HCT116 (cell line): ENCODE measurements at regions not wholly inside any gene's neighbourhood (a gene's known extent, or its start where the extent isn't known, plus 50 kb on each side); places are given as distances from the start of the nearest gene placed in this dataset.

Experiments
- ATAC-seq: fragments of 200-7000 bp; cut with Tn5 transposase; 2 replicates; pipeline ENCODE4 v1.9.1; 2020; ENCODE audit warnings: mild to moderate bottlenecking, moderate library complexity
- BruUV-seq: library from RNA; stranded (reverse); fragments of 400-500 nt; replicated peaks from 2 replicates; lab custom pipeline; 2021; lab: Mats Ljungman, UMichigan
- CTCF ChIA-PET: fragments of 300-600 bp; sonication (Branson Sonifier 250); formaldehyde crosslinking; loops from one replicate; lab custom pipeline; 2021; ENCODE audit warnings: antibody characterized with exemption; lab: Charles Lee
- POLR2A ChIA-PET: fragments of 300-600, 350-600 bp; sonication (Branson Sonifier 250); formaldehyde crosslinking; loops from one replicate; lab custom pipeline; 2021; ENCODE audit warnings: antibody characterized with exemption; lab: Charles Lee
- RAD21 ChIA-PET, 2 experiments: fragments of 300-600 bp; sonication (Branson Sonifier 250); formaldehyde crosslinking; loops; one replicate each; lab custom pipeline; 2023; ENCODE audit warnings: low total read pairs in 2 of 2; ENCODE audit not compliant: uncharacterized antibody in 2 of 2, unreplicated experiment in 2 of 2, low non-redundant PET in 1 of 2; lab: Charles Lee
- DNase-seq: peaks from one replicate; pipeline ENCODE4 v3.0.0-alpha.2; 2010; ENCODE audit warnings: low read depth, low spot score
- H2AFZ ChIP-seq: fragments of 200-600 bp; shearing (Covaris generic), sonication (generic); 2 replicates; pipeline ENCODE4 v1.6.1; 2017; ENCODE audit warnings: low read depth, mixed run types, mixed read lengths, antibody characterized with exemption, low read length; ENCODE audit not compliant: poor library complexity, severe bottlenecking
- H3K27ac ChIP-seq: 2 replicates; pipeline ENCODE4 v1.5.1; 2012; ENCODE audit warnings: low read depth, low read length
- H3K27me3 ChIP-seq: fragments of 200-600 bp; sonication (generic); 2 replicates; pipeline ENCODE4 v1.6.1; 2016; ENCODE audit warnings: mixed run types, low read length, mixed read lengths; ENCODE audit not compliant: insufficient read depth
- H3K36me3 ChIP-seq, 2 experiments: fragments of 200-500 bp in 1 of 2; fragments of 200-600 bp in 1 of 2; sonication (Bioruptor generic) in 1 of 2; sonication (generic) in 1 of 2; 2 replicates each; pipeline versions ENCODE4 v1.5.1 to v1.6.1; 2014 to 2016; ENCODE audit warnings: low read length in 2 of 2, inconsistent platforms in 1 of 2, mixed read lengths in 1 of 2, mixed run types in 1 of 2; ENCODE audit not compliant: insufficient read depth in 2 of 2, control insufficient read depth in 1 of 2
- H3K4me1 ChIP-seq, 2 experiments: fragments of 200-600 bp in 1 of 2; sonication (generic) in 1 of 2; 2 replicates each; pipeline versions ENCODE4 v1.5.1 to v1.6.1; 2012 to 2017; ENCODE audit warnings: low read length in 2 of 2, inconsistent platforms in 1 of 2, mild to moderate bottlenecking in 1 of 2, mixed read lengths in 1 of 2, mixed run types in 1 of 2, moderate library complexity in 1 of 2; ENCODE audit not compliant: insufficient read depth in 2 of 2, control insufficient read depth in 1 of 2
- H3K4me2 ChIP-seq: fragments of 200-600 bp; sonication (generic); 2 replicates; pipeline ENCODE4 v1.6.1; 2017; ENCODE audit warnings: mixed run types, low read length, mixed read lengths
- H3K4me3 ChIP-seq, 2 experiments: fragments of 200-600 bp in 1 of 2; sonication (generic) in 1 of 2; replicated peaks in 1 of 2; 2 replicates each; pipeline ENCODE4 v1.5.1; 2011 to 2016; ENCODE audit warnings: low read length in 2 of 2, control low read depth in 1 of 2, low read depth in 1 of 2, mild to moderate bottlenecking in 1 of 2, mixed read lengths in 1 of 2, mixed run types in 1 of 2
- H3K79me2 ChIP-seq: fragments of 200-600 bp; sonication (generic); 2 replicates; pipeline ENCODE4 v1.6.1; 2017; ENCODE audit warnings: mild to moderate bottlenecking, mixed run types, low read length, moderate library complexity, mixed read lengths; ENCODE audit not compliant: insufficient read depth
- H3K9ac ChIP-seq: fragments of 200-600 bp; sonication (generic); 2 replicates; pipeline ENCODE4 v1.6.1; 2016; ENCODE audit warnings: low read length, mixed read lengths
- H3K9me2 ChIP-seq: fragments of 200-600 bp; sonication (generic), shearing (Covaris generic); 2 replicates; pipeline ENCODE4 v1.6.1; 2017; ENCODE audit warnings: mixed run types, mild to moderate bottlenecking, moderate library complexity; ENCODE audit not compliant: insufficient read depth
- H3K9me3 ChIP-seq, 2 experiments: fragments of 200-500 bp in 1 of 2; fragments of 200-600 bp in 1 of 2; sonication (Bioruptor generic) in 1 of 2; sonication (generic) in 1 of 2; 2 replicates each; pipeline ENCODE4 v1.6.1; 2014 to 2017; ENCODE audit warnings: low read length in 2 of 2, mixed read lengths in 2 of 2, inconsistent platforms in 1 of 2, low read depth in 1 of 2, mild to moderate bottlenecking in 1 of 2, mixed run types in 1 of 2, moderate library complexity in 1 of 2; ENCODE audit not compliant: control insufficient read depth in 1 of 2, insufficient read depth in 1 of 2
- H4K20me1 ChIP-seq: fragments of 200-600 bp; sonication (generic), shearing (Covaris generic); 2 replicates; pipeline ENCODE4 v1.6.1; 2017; ENCODE audit warnings: mixed run types, mild to moderate bottlenecking, moderate library complexity; ENCODE audit not compliant: insufficient read depth
- EGR1 ChIP-seq: IDR thresholded peaks from 2 replicates; pipeline ENCODE4 v1.6.1; 2012; ENCODE audit warnings: low read depth
- ELF1 ChIP-seq: IDR thresholded peaks from 2 replicates; pipeline ENCODE4 v1.6.1; 2012; ENCODE audit warnings: low read depth, borderline replicate concordance
- EZH2phosphoT487 ChIP-seq: fragments of 200-600 bp; IDR thresholded peaks from 2 replicates; pipeline ENCODE4 v1.6.1; 2018; ENCODE audit warnings: antibody characterized with exemption, borderline replicate concordance
- FOSL1 ChIP-seq: IDR thresholded peaks from 2 replicates; pipeline ENCODE4 v1.6.1; 2012; ENCODE audit warnings: low read depth
- POLR2A ChIP-seq: IDR thresholded peaks from 2 replicates; pipeline ENCODE4 v1.7.0; 2011; ENCODE audit warnings: borderline replicate concordance; ENCODE audit not compliant: insufficient read depth, insufficient read length; ENCODE audit errors: extremely low read depth
- POLR2AphosphoS5 ChIP-seq: IDR thresholded peaks from 2 replicates; pipeline ENCODE4 v1.6.1; 2011; ENCODE audit warnings: mild to moderate bottlenecking, low read depth, low read length, moderate library complexity
- REST ChIP-seq: IDR thresholded peaks from 2 replicates; pipeline ENCODE4 v1.6.1; 2012; ENCODE audit warnings: low read depth
- SP1 ChIP-seq: IDR thresholded peaks from 2 replicates; pipeline ENCODE4 v1.6.1; 2012; ENCODE audit warnings: low read depth
- TCF7L2 ChIP-seq: IDR thresholded peaks from 2 replicates; pipeline ENCODE4 v1.7.0; 2011; ENCODE audit warnings: borderline replicate concordance, inconsistent platforms; ENCODE audit not compliant: insufficient read depth, insufficient read length; ENCODE audit errors: extremely low read depth
- ZNF274 ChIP-seq: fragments of 200-500 bp; sonication (Bioruptor generic); IDR thresholded peaks from 2 replicates; pipeline ENCODE4 v1.6.1; 2014; ENCODE audit warnings: mild to moderate bottlenecking, low read depth, low read length, inconsistent platforms
- intact Hi-C: fragments of 100-400 bp; cut with micrococcal nuclease; formaldehyde crosslinking; loops from 2 replicates; pipeline ENCODE4 v1.10.0; 2022
- TF ChIP-seq, protein P1 (sequence below), 3 experiments: fragments of 200-600 bp in 1 of 3; sonication (generic) in 1 of 3; IDR thresholded peaks in 2 of 3; conservative IDR thresholded peaks in 1 of 3; 2 replicates each; pipeline ENCODE4 v1.5.1; 2012 to 2017; ENCODE audit warnings: low read depth in 2 of 3, low read length in 2 of 3, antibody characterized with exemption in 1 of 3, borderline replicate concordance in 1 of 3, control low read depth in 1 of 3, mild to moderate bottlenecking in 1 of 3, mixed read lengths in 1 of 3, mixed run types in 1 of 3, moderate library complexity in 1 of 3; ENCODE audit not compliant: insufficient read depth in 1 of 3

GRCh38 chr2:118295592-118296390, 207.5 kb downstream of the INSIG2 start:
- Histone ChIP-seq H3K36me3 (no peaks in the 10 kb centered on the region), H3K27me3 (no peaks in the 10 kb centered on the region), H3K9me2 (no peaks in the 10 kb centered on the region), H4K20me1 (no peaks in the 10 kb centered on the region), H3K4me1 (no peaks in the 10 kb centered on the region), H3K9me3 (no peaks in the 10 kb centered on the region), H3K4me3 (no peak overlapping the region), H3K79me2 (no peaks in the 10 kb centered on the region), H3K27ac (no peak overlapping the region), H3K9ac (no peak overlapping the region), H3K4me2 (no peak overlapping the region), H2AFZ (no peak overlapping the region)
- ChIA-PET CTCF (no interaction called here), POLR2A (no interaction called here), RAD21 (no interaction called here)
- DNase-seq (no peak), ATAC-seq (no peak)
- BruUV-seq, result no TSS peak
- TF ChIP-seq ZNF274, result no peak
- TF ChIP-seq EZH2phosphoT487, result no peak
- TF ChIP-seq POLR2A, result no peak
- TF ChIP-seq SP1, result no peak
- no peak for TF ChIP-seq EGR1
- TF ChIP-seq ELF1, result no peak
- no peak for TF ChIP-seq POLR2AphosphoS5
- no peak for TF ChIP-seq TCF7L2
- TF ChIP-seq, protein P1, sequence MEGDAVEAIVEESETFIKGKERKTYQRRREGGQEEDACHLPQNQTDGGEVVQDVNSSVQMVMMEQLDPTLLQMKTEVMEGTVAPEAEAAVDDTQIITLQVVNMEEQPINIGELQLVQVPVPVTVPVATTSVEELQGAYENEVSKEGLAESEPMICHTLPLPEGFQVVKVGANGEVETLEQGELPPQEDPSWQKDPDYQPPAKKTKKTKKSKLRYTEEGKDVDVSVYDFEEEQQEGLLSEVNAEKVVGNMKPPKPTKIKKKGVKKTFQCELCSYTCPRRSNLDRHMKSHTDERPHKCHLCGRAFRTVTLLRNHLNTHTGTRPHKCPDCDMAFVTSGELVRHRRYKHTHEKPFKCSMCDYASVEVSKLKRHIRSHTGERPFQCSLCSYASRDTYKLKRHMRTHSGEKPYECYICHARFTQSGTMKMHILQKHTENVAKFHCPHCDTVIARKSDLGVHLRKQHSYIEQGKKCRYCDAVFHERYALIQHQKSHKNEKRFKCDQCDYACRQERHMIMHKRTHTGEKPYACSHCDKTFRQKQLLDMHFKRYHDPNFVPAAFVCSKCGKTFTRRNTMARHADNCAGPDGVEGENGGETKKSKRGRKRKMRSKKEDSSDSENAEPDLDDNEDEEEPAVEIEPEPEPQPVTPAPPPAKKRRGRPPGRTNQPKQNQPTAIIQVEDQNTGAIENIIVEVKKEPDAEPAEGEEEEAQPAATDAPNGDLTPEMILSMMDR (IDR thresholded peaks at IDR 0.05 in 2 of 3, conservative IDR thresholded peaks at IDR 0.05 in 1 of 3; ENCODE audit: borderline replicate concordance in 1 of 3, insufficient read depth in 1 of 3, low read depth in 2 of 3, low read length in 2 of 3), result no peak
- TF ChIP-seq FOSL1, result no peak
- no peak for TF ChIP-seq REST
- intact Hi-C loops, result no loop called here
